HEK293T (cell line): ENCODE measurements at regions not wholly inside any gene's neighbourhood (a gene's known extent, or its start where the extent isn't known, plus 50 kb on each side); places are given as distances from the start of the nearest gene placed in this dataset.

Source experiments
- CTCF ChIA-PET: fragments of 350-600 bp; formaldehyde crosslinking; extraction: SDS; loops from one replicate; lab custom pipeline; 2021; ENCODE audit warnings: antibody characterized with exemption, inconsistent platforms; lab: Yijun Ruan, JAX
- POLR2A ChIA-PET: fragments of 350-600 bp; formaldehyde crosslinking; extraction: SDS; loops from one replicate; lab custom pipeline; 2020; ENCODE audit warnings: antibody characterized with exemption, inconsistent platforms; lab: Yijun Ruan, JAX
- DNase-seq: peaks from one replicate; pipeline ENCODE4 v3.0.0; 2012; ENCODE audit warnings: mixed read lengths; ENCODE audit errors: extremely low spot score
- ARNT ChIP-seq: fragments of 450-650 bp; IDR thresholded peaks from 2 replicates; pipeline ENCODE4 v1.6.1; 2017; ENCODE audit warnings: mild to moderate bottlenecking
- BHLHE40 ChIP-seq: fragments of 450-650 bp; IDR thresholded peaks from 2 replicates; pipeline ENCODE4 v1.6.1; 2016; ENCODE audit warnings: mild to moderate bottlenecking, moderate library complexity, borderline replicate concordance
- CTBP1 ChIP-seq: fragments of 450-650 bp; IDR thresholded peaks from 2 replicates; pipeline ENCODE4 v1.6.1; 2016; ENCODE audit warnings: borderline replicate concordance
- ELF4 ChIP-seq: fragments of 450-650 bp; IDR thresholded peaks from 2 replicates; pipeline ENCODE4 v1.6.1; 2017; ENCODE audit warnings: antibody characterized with exemption
- FOXA1 ChIP-seq: fragments of 450-650 bp; IDR thresholded peaks from 2 replicates; pipeline ENCODE4 v1.6.1; 2016; ENCODE audit warnings: mild to moderate bottlenecking
- FOXK2 ChIP-seq: fragments of 450-650 bp; IDR thresholded peaks from 2 replicates; pipeline ENCODE4 v1.6.1; 2016; ENCODE audit warnings: mild to moderate bottlenecking
- FOXM1 ChIP-seq: fragments of 450-650 bp; IDR thresholded peaks from 2 replicates; pipeline ENCODE4 v1.6.1; 2017; ENCODE audit warnings: mild to moderate bottlenecking, borderline replicate concordance
- HDGF ChIP-seq: fragments of 450-650 bp; IDR thresholded peaks from 2 replicates; pipeline ENCODE4 v1.6.1; 2017; ENCODE audit warnings: antibody characterized with exemption, borderline replicate concordance
- L3MBTL2 ChIP-seq: fragments of 450-650 bp; conservative IDR thresholded peaks from 2 replicates; pipeline ENCODE4 v1.6.1; 2016; ENCODE audit warnings: mild to moderate bottlenecking
- LEF1 ChIP-seq: fragments of 450-650 bp; IDR thresholded peaks from 2 replicates; pipeline ENCODE4 v1.6.1; 2017; ENCODE audit warnings: mild to moderate bottlenecking, borderline replicate concordance
- NFRKB ChIP-seq: fragments of 450-650 bp; IDR thresholded peaks from 2 replicates; pipeline ENCODE4 v1.6.1; 2016; ENCODE audit warnings: mild to moderate bottlenecking, moderate library complexity
- PKNOX1 ChIP-seq: fragments of 450-650 bp; IDR thresholded peaks from 2 replicates; pipeline ENCODE4 v1.6.1; 2016
- SP1 ChIP-seq: fragments of 450-650 bp; IDR thresholded peaks from 2 replicates; pipeline ENCODE4 v1.6.1; 2017
- SUZ12 ChIP-seq: fragments of 450-650 bp; IDR thresholded peaks from 2 replicates; pipeline ENCODE4 v1.6.1; 2016; ENCODE audit warnings: mild to moderate bottlenecking
- TARDBP ChIP-seq: fragments of 450-650 bp; IDR thresholded peaks from 2 replicates; pipeline ENCODE4 v1.6.1; 2016
- ZNF384 ChIP-seq: fragments of 450-650 bp; IDR thresholded peaks from 2 replicates; pipeline ENCODE4 v1.6.1; 2016

- no peak for TF ChIP-seq LEF1
- no peak for TF ChIP-seq HDGF
- no peak for TF ChIP-seq FOXM1
- TF ChIP-seq SP1 = no peak
- ChIA-PET CTCF (no interaction called here), POLR2A (no interaction called here)
- DNase-seq = no peak
Observed at GRCh38 chr6:105728995-105729394, 326.1 kb upstream of the PREP start.

GRCh38 chr6:105726902-105727655 is 324.2 kb upstream of the PREP start:
- ChIA-PET POLR2A (no interaction called here), CTCF (interaction anchor here (0.5 kb wide), 1 partner anchor 343 kb away, joined by 4 read pairs; no protein-coding TSS in a partner anchor)
- TF ChIP-seq SP1 = no peak
- no peak for TF ChIP-seq L3MBTL2
- TF ChIP-seq FOXM1 = no peak
- TF ChIP-seq CTBP1 = no peak
- TF ChIP-seq TARDBP = no peak
- no peak for TF ChIP-seq LEF1
- no peak for TF ChIP-seq ARNT
- TF ChIP-seq HDGF = no peak
- no peak for TF ChIP-seq FOXA1
- TF ChIP-seq ELF4 = no peak
- no peak for TF ChIP-seq BHLHE40
- no peak for TF ChIP-seq PKNOX1
- no peak for TF ChIP-seq NFRKB
- no peak for TF ChIP-seq SUZ12
- no peak for TF ChIP-seq ZNF384
- TF ChIP-seq FOXK2 = no peak
- no peak for DNase-seq

GRCh38 chr6:105714846-105715245 is 312.0 kb upstream of the PREP start:
- TF ChIP-seq ELF4 (no peak), BHLHE40 (no peak), ARNT (no peak)
- CTCF ChIA-PET = no interaction called here
- no peak for DNase-seq
- POLR2A ChIA-PET = no interaction called here

DNA sequence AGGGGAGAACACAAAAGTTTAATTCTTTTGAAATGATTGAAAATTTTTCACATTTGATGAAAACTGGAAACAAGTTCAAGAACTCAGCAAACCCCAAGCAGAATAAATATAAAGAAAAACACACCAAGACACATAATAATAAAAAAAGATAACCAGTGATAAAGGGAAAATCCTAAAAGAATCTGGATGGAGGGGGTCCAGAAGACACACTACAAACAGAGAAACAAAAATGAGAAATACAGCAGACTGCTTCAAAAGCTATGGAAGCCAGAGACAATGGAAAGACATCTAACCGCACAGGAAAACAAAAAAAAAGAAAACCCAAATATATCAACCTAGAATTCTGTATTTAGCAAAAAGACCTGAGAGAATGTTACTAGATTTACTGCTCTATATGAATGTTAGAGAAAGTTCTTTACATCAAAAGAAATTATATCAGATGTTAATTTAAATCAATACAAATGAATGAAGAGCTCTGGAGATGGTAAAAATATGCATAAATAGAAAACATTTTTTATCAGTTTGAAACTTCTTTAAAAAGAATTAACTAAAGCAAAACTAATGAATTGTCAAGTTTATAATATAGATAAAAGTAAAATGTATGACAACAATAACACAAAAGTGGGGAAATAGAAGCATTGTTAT is 310.7 kb upstream of the PREP start:
- ChIA-PET POLR2A (no interaction called here), CTCF (no interaction called here)
- TF ChIP-seq TARDBP = no peak
- TF ChIP-seq ELF4 = no peak
- no peak for TF ChIP-seq FOXA1
- TF ChIP-seq LEF1 = no peak
- DNase-seq = no peak

GRCh38 chr6:105711216-105711615 is 308.3 kb upstream of the PREP start:
- ChIA-PET CTCF (no interaction called here), POLR2A (no interaction called here)
- DNase-seq = no peak
- TF ChIP-seq FOXM1 = no peak
- no peak for TF ChIP-seq BHLHE40
- no peak for TF ChIP-seq SUZ12
- no peak for TF ChIP-seq ZNF384
- TF ChIP-seq LEF1 = no peak
- TF ChIP-seq NFRKB = no peak
- TF ChIP-seq ELF4 = no peak
- TF ChIP-seq TARDBP = no peak
- TF ChIP-seq PKNOX1 = no peak
- TF ChIP-seq FOXA1 = no peak
- no peak for TF ChIP-seq HDGF
- TF ChIP-seq L3MBTL2 = no peak
- TF ChIP-seq CTBP1 = no peak
- TF ChIP-seq FOXK2 = no peak
- no peak for TF ChIP-seq ARNT
- no peak for TF ChIP-seq SP1

DNA sequence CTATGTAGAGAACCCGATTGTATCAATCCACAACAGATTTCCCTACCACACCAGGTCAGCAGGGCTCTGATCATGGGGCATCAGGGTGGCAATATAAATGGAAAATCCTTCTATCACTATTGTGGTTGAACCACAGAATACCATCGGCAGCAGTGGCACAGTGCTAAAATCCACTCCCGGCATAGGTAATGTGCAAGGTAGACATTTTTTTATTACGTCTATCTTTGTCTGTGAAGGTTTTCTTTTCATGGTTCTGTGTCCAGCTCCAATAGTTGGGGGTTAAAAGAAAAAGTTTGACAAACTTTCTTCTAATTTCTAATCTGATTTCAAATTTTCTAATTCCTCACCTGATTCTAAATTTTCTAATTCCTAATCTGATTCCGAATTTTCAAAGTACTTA is 302.7 kb upstream of the PREP start:
- CTCF ChIA-PET = no interaction called here
- no peak for DNase-seq
- TF ChIP-seq BHLHE40 = no peak
- POLR2A ChIA-PET = no interaction called here

- no peak for DNase-seq
- TF ChIP-seq FOXA1 (no peak), FOXK2 (no peak), LEF1 (no peak), CTBP1 (no peak), NFRKB (no peak), ELF4 (no peak)
- POLR2A ChIA-PET = no interaction called here
- CTCF ChIA-PET = no interaction called here
Observed at GRCh38 chr6:105695461-105695860, 292.6 kb upstream of the PREP start.
